T-cell (primary cell): ENCODE measurements at regions not wholly inside any gene's neighbourhood (a gene's known extent, or its start where the extent isn't known, plus 50 kb on each side); places are given as distances from the start of the nearest gene placed in this dataset.
"Not testable (repeated sequence)": the region's sequence is repeated elsewhere in the genome, so short reads cannot be mapped to it uniquely, and the experiment has no call there.

Experiments used
- ATAC-seq, 4 experiments: fragments of 200-7000 bp in 3 of 4; fragments of 150-1000 bp in 1 of 4; cut with Tn5 transposase; replicated peaks in 1 of 4; 1 replicate in 3 of 4; 2 replicates in 1 of 4; pipeline ENCODE4 v1.10.0; 2021; ENCODE audit warnings: moderate library complexity in 3 of 4, mild to moderate bottlenecking in 2 of 4, moderate number of reproducible peaks in 1 of 4
- CTCF ChIA-PET, 2 donors: fragments of 300-600 bp; sonication (Branson Sonifier 250); formaldehyde crosslinking; loops; one replicate each; lab custom pipeline; 2022; ENCODE audit warnings: antibody characterized with exemption in 2 of 2; lab: Charles Lee
- POLR2A ChIA-PET, 2 donors: fragments of 300-600 bp; sonication (Branson Sonifier 250); formaldehyde crosslinking; loops; one replicate each; lab custom pipeline; 2022; ENCODE audit warnings: antibody characterized with exemption in 2 of 2; lab: Charles Lee
- DNase-seq, 35 experiments: peaks; one replicate each; pipeline versions ENCODE4 v3.0.0 to v3.0.0-alpha.2; 2013 to 2023
- H3K27ac ChIP-seq: one replicate; pipeline ENCODE4 v1.5.1; 2013; ENCODE audit warnings: low read length
- H3K27me3 ChIP-seq, 2 experiments: replicated peaks in 1 of 2; 1 replicate in 1 of 2; 2 replicates in 1 of 2; pipeline versions ENCODE4 v1.6.1 to v1.7.0; 2013; ENCODE audit warnings: low read length in 1 of 2, mixed read lengths in 1 of 2; ENCODE audit not compliant: control insufficient read depth in 2 of 2, insufficient read depth in 2 of 2; ENCODE audit errors: extremely low read depth in 1 of 2
- H3K36me3 ChIP-seq, 2 donors: 1 replicate in 1 of 2; 2 replicates in 1 of 2; pipeline versions ENCODE4 v1.6.1 to v1.7.0; 2013; ENCODE audit warnings: low read length in 1 of 2; ENCODE audit not compliant: control insufficient read depth in 2 of 2, insufficient read depth in 1 of 2; ENCODE audit errors: extremely low read depth in 1 of 2
- H3K4me1 ChIP-seq, 2 experiments: 1 replicate in 1 of 2; 2 replicates in 1 of 2; pipeline versions ENCODE4 v1.6.1 to v1.7.0; 2013; ENCODE audit warnings: low read length in 2 of 2, mixed read lengths in 1 of 2; ENCODE audit not compliant: insufficient read depth in 2 of 2, control insufficient read depth in 1 of 2; ENCODE audit errors: extremely low read depth in 1 of 2
- H3K4me3 ChIP-seq, 2 donors: 1 replicate in 1 of 2; 2 replicates in 1 of 2; pipeline versions ENCODE4 v1.5.1 to v1.7.0; 2013; ENCODE audit warnings: mild to moderate bottlenecking in 2 of 2, low read length in 1 of 2, moderate library complexity in 1 of 2; ENCODE audit not compliant: control insufficient read depth in 1 of 2; ENCODE audit errors: extremely low read depth in 1 of 2
- H3K9me3 ChIP-seq: 2 replicates; pipeline ENCODE4 v1.7.0; 2013
- H3K27ac Mint-ChIP-seq, 2 donors: one replicate each; pipeline ENCODE4 v1.8.0; 2020 to 2021; ENCODE audit warnings: mild to moderate bottlenecking in 2 of 2, mixed read lengths in 2 of 2
- H3K27me3 Mint-ChIP-seq, 2 donors: one replicate each; pipeline ENCODE4 v1.8.0; 2021 to 2022; ENCODE audit warnings: mixed read lengths in 2 of 2
- H3K36me3 Mint-ChIP-seq: one replicate; pipeline ENCODE4 v1.8.0; 2021; ENCODE audit warnings: mixed read lengths
- H3K4me1 Mint-ChIP-seq, 3 donors: one replicate each; pipeline ENCODE4 v1.8.0; 2020 to 2022; ENCODE audit warnings: mixed read lengths in 3 of 3, mild to moderate bottlenecking in 1 of 3
- H3K4me3 Mint-ChIP-seq, 3 donors: one replicate each; pipeline ENCODE4 v1.8.0; 2020 to 2022; ENCODE audit warnings: mild to moderate bottlenecking in 3 of 3, mixed read lengths in 3 of 3, moderate library complexity in 3 of 3
- H3K9me3 Mint-ChIP-seq, 3 donors: one replicate each; pipeline ENCODE4 v1.8.0; 2020 to 2022; ENCODE audit warnings: mixed read lengths in 3 of 3
- WGBS: methylation state at CpG from one replicate; pipeline ENCODE4 v1.1.5; 2013; ENCODE audit warnings: missing lambda C conversion rate; ENCODE audit not compliant: insufficient coverage; 5-methylcytosine and 5-hydroxymethylcytosine counted together

DNA sequence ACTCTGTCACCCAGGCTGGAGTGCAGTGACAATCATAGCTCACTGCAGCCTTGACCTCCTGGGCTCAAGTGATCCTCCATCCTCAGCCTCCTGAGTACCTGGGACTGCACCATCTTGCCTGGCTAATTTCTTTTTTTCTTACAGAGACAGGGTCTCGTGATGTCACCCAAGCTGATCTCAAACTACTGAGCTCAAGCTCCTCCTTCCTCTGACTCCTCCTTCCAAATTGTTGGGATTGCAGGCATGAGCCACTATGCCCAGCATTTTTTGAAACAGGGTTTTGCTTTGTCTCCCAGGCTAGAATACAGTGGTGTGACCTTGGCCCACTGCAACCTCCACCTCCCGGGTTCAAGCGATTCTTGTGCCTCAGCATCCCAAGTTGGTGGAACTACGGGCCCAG lies 358.3 kb upstream of the MTNR1B start:
- H3K9me3 ChIP-seq, result no peaks in the 10 kb centered on the region
- Mint-ChIP-seq H3K27me3 (no peaks in the 10 kb centered on the region), H3K4me3 (no peak overlapping the region), H3K4me1 (no peaks in the 10 kb centered on the region), H3K27ac (no peak overlapping the region), H3K9me3 (no peaks in the 10 kb centered on the region), H3K36me3 (no peaks in the 10 kb centered on the region)
- ChIA-PET CTCF (no interaction called here), POLR2A (no interaction called here)
- H3K4me1 ChIP-seq, result no peaks in the 10 kb centered on the region
- H3K27me3 ChIP-seq, result no peaks in the 10 kb centered on the region
- 55% methylated on average over 1 of the region's 4 CpGs for WGBS
- H3K36me3 ChIP-seq, result no peaks in the 10 kb centered on the region
- no peak overlapping the region for H3K4me3 ChIP-seq
- no peak overlapping the region for H3K27ac ChIP-seq
- DNase-seq (no peak), ATAC-seq (no peak)

DNA sequence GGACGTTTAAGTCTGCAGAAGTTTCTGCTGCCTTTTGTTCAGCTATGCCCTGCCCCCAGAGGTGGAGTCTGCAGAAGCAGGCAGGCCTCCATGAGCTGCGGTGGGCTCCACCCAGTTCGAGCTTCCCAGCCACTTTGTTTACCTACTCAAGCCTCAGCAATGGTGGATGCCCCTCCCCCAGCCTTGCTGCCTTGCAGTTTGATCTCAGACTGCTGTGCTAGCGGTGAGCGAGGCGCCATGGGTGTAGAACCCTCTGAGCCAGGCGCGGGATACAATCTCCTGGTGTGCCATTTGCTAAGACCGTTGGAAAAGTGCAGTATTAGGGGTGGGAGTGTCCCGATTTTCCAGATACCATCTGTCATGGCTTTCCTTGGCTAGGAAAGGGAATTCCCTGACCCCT lies 351.4 kb upstream of the MTNR1B start:
- H3K27me3 Mint-ChIP-seq, H3K9me3 Mint-ChIP-seq, H3K4me3 Mint-ChIP-seq, H3K27ac Mint-ChIP-seq, H3K9me3 ChIP-seq, H3K4me1 ChIP-seq, H3K4me3 ChIP-seq, POLR2A ChIA-PET, DNase-seq, ATAC-seq, H3K36me3 ChIP-seq, H3K36me3 Mint-ChIP-seq, H3K27ac ChIP-seq, H3K27me3 ChIP-seq, H3K4me1 Mint-ChIP-seq, CTCF ChIA-PET: not testable (repeated sequence)
- 61% methylated on average over 2 of the region's 10 CpGs for WGBS

DNA sequence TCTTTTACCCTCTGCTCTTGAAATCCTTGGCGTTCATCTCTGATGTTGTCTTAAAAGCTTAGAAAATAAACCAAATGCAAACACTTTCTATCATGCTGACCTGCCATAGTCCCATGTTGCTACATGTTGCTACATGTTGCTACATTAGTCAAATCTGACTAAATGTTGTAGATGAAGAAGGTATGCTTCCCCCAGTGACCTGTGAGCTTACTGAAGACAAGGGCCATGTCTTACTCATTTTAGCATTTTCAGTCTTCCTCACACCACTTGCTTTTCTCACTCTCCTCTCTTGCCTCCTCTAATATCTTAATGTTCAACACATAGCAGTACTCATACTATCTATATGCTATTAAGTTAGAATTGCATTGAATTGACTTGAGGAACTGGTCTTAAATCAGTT lies 346.4 kb upstream of the MTNR1B start:
- Histone ChIP-seq H3K4me3 (no peak overlapping the region), H3K9me3 (no peaks in the 10 kb centered on the region), H3K4me1 (no peaks in the 10 kb centered on the region), H3K36me3 (no peaks in the 10 kb centered on the region), H3K27me3 (no peaks in the 10 kb centered on the region), H3K27ac (no peak overlapping the region)
- no peaks in the 10 kb centered on the region for H3K27me3 Mint-ChIP-seq
- no peaks in the 10 kb centered on the region for H3K4me1 Mint-ChIP-seq
- POLR2A ChIA-PET, result no interaction called here
- no peaks in the 10 kb centered on the region for H3K36me3 Mint-ChIP-seq
- H3K9me3 Mint-ChIP-seq, result peaks cover 0 to 5% (median 0%) of the 10 kb centered on the region in 3 donors
- H3K4me3 Mint-ChIP-seq, result no peak overlapping the region
- DNase-seq (no peak), ATAC-seq (no peak)
- H3K27ac Mint-ChIP-seq, result no peak overlapping the region
- CTCF ChIA-PET, result no interaction called here
- no CpG with 5 or more reads among the region's 1 CpG for WGBS

DNA sequence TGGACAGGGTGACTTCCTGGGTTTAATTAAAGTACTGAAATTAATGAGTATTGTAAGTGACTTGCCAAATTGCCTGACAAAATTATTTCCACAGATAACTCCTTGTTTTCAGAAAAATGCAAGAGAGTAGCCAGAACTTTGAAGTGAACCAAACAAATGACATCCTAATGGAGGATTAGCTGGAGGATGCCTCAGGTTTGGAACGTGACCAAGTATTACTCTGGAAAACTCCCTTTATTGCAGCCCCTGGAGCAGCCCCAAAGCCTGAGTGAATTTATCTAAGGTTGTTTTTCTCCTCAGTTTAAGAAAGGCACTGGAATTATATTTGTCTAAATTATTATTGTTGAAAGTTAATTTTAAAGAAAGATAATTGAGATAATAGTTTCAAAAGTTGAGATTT lies 343.6 kb upstream of the MTNR1B start:
- no CpG with 5 or more reads among the region's 1 CpG for WGBS
- ATAC-seq, result no peak
- no peak overlapping the region for H3K4me3 Mint-ChIP-seq

DNA sequence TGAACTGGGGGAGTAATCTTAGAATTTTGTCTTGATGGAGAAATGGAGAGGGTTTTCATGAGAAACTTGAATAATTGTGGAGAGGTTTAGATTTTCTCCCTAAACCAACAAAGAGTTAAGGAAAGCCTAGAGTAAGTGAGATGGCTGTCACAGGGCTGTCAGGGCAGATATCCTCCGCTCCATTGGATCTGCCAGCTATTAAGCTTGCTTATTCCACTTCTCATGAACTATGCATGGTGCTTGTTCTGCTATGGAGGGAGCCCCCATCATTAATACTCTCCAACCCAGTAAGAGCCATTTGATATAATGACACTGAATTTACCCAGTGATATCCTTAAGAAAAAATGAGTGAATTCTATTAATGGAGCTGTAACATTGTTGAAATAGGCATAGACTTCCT lies 342.8 kb upstream of the MTNR1B start:
- Mint-ChIP-seq H3K9me3 (peaks cover 0 to 4% (median 0%) of the 10 kb centered on the region in 3 donors), H3K27me3 (no peaks in the 10 kb centered on the region), H3K4me1 (no peaks in the 10 kb centered on the region), H3K36me3 (no peaks in the 10 kb centered on the region), H3K27ac (no peak overlapping the region), H3K4me3 (no peak overlapping the region)
- no peaks in the 10 kb centered on the region for H3K36me3 ChIP-seq
- no CpG with 5 or more reads among the region's 1 CpG for WGBS
- CTCF ChIA-PET, result no interaction called here
- no peak for ATAC-seq
- no peak for DNase-seq
- H3K27me3 ChIP-seq, result no peaks in the 10 kb centered on the region
- POLR2A ChIA-PET, result no interaction called here
- H3K4me3 ChIP-seq, result no peak overlapping the region
- H3K27ac ChIP-seq, result no peak overlapping the region
- H3K4me1 ChIP-seq, result no peaks in the 10 kb centered on the region
- no peaks in the 10 kb centered on the region for H3K9me3 ChIP-seq

More for the DNA sequence above, 343.6 kb upstream of the MTNR1B start:
- no peak for DNase-seq
- H3K4me3 ChIP-seq, result no peak overlapping the region
- Mint-ChIP-seq H3K9me3 (peaks cover 0 to 4% (median 0%) of the 10 kb centered on the region in 3 donors), H3K36me3 (no peaks in the 10 kb centered on the region), H3K27ac (no peak overlapping the region), H3K4me1 (no peaks in the 10 kb centered on the region), H3K27me3 (no peaks in the 10 kb centered on the region)
- H3K27ac ChIP-seq, result no peak overlapping the region
- ChIA-PET POLR2A (no interaction called here), CTCF (no interaction called here)
- H3K9me3 ChIP-seq, result no peaks in the 10 kb centered on the region
- H3K36me3 ChIP-seq, result no peaks in the 10 kb centered on the region
- H3K27me3 ChIP-seq, result no peaks in the 10 kb centered on the region
- H3K4me1 ChIP-seq, result no peaks in the 10 kb centered on the region

DNA sequence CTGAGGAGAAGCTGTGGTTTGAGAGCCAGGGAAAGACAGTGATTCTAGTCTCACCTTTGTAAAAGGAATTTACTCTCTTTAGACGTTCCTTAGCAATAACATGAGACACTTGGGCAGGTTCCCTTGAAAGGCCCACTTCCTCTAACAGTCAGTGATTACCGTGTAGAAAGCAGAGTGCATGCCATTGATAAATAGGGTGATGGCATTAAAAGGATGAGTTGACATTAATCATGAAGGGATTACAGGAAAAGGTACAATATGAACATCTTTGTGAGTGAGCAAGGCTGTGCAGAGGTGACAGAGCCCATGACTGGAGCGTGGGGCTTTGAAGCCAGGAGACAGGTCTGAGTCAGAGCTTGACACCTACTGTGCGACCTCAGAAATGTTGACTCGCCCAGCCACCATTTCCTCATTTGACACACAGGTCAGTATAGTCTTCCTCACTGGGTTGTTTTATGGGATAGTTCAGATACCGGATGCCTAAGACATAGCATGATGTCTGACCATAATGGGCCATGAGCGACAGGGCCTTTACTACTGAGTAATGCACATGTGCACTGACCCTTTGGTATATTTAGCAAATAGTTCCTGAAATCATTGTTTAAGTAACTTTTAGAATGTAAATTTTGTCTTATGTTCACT lies 341.7 kb upstream of the MTNR1B start:
- Histone ChIP-seq H3K4me3 (no peak overlapping the region), H3K27me3 (no peaks in the 10 kb centered on the region), H3K36me3 (no peaks in the 10 kb centered on the region), H3K27ac (no peak overlapping the region), H3K9me3 (no peaks in the 10 kb centered on the region), H3K4me1 (no peaks in the 10 kb centered on the region)
- CTCF ChIA-PET, result no interaction called here
- POLR2A ChIA-PET, result no interaction called here
- Mint-ChIP-seq H3K36me3 (no peaks in the 10 kb centered on the region), H3K9me3 (peaks cover 0 to 4% (median 0%) of the 10 kb centered on the region in 3 donors), H3K27me3 (no peaks in the 10 kb centered on the region), H3K27ac (no peak overlapping the region), H3K4me3 (no peak overlapping the region), H3K4me1 (no peaks in the 10 kb centered on the region)
- no peak for ATAC-seq
- WGBS, result 76% methylated on average over 2 of the region's 7 CpGs
- DNase-seq, result no peak
